GM21619 (cell line): ENCODE measurements at regions not wholly inside any gene's neighbourhood (a gene's known extent, or its start where the extent isn't known, plus 50 kb on each side); places are given as distances from the start of the nearest gene placed in this dataset.
"Not testable (repeated sequence)": the region's sequence is repeated elsewhere in the genome, so short reads cannot be mapped to it uniquely, and the experiment has no call there.

Experiments used
- ATAC-seq: cut with Tn5 transposase; IDR thresholded peaks from one replicate; pipeline ENCODE4 v1.9.1; 2021; ENCODE audit not compliant: unreplicated experiment

GRCh38 chr4:75194180-75194579, 261.3 kb downstream of the PARM1 start:
- ATAC-seq = no peak

DNA sequence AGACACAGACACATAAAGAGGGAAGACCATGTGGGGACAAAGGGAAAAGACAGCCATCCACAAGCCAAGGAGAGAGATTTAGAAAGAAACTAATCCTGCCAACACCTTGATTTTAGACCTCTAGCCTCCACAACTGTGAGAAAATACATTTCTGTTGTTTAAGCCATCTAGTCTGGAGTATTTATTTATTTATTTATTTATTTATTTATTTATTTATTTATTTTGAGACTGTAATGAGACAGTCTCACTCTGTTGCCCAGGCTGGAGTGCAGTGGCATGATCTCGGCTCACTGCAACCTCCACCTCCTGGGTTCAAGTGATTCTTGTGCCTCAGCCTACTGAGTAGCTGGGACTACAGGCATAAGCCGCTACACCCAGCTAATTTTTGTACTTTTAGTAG, 259.3 kb downstream of the PARM1 start:
- ATAC-seq = not testable (repeated sequence)

GRCh38 chr4:75189711-75190335, 256.9 kb downstream of the PARM1 start:
- no peak for ATAC-seq

- peak; percentile 91 for ATAC-seq
Observed at GRCh38 chr4:75180790-75181776, 248.2 kb downstream of the PARM1 start.

DNA sequence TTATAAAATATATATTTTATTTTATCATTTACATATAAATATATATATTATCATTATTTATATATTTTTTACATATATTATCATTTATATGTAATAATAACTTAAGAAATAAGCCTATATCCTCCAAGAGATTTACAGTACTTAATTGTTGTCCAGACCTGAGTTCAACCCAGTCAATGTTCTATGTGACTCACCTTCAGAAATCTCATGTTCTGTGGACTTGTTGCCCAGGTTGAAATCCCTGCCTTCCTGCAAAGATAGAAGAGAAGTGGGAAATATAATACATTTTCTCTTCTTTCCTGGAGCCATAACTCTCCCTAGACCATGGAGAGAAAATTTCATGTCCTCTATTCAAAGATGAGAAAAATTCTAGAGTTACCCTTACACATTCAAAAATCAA, 247.3 kb downstream of the PARM1 start:
- ATAC-seq = no peak

GRCh38 chr4:75179510-75179909, 246.6 kb downstream of the PARM1 start:
- no peak for ATAC-seq

- ATAC-seq = peak; percentile 96
Observed at GRCh38 chr4:75172551-75172950, 239.6 kb downstream of the PARM1 start.

DNA sequence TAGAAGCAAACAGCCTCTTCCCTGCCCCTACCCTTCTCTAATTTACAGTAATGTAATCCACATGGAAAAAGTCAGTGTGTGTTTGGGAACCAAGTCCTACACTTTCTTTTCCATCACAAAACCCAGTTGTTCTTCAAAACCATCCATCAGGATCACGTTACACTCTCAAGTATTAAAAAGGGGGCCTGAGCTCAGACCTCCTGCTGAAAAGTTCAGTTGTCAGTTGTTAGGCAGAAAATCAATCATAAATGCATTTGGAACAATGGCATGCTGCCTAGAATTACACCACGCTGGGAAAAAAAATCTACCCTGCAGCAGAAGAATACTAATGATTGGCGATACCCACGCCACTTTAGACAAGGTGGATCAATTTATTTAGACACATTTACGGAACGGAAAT, 236.5 kb downstream of the PARM1 start:
- no peak for ATAC-seq

- no peak for ATAC-seq
Observed at GRCh38 chr4:75169020-75169419, 236.1 kb downstream of the PARM1 start.

- no peak for ATAC-seq
Observed at GRCh38 chr4:75168548-75168947, 235.6 kb downstream of the PARM1 start.

DNA sequence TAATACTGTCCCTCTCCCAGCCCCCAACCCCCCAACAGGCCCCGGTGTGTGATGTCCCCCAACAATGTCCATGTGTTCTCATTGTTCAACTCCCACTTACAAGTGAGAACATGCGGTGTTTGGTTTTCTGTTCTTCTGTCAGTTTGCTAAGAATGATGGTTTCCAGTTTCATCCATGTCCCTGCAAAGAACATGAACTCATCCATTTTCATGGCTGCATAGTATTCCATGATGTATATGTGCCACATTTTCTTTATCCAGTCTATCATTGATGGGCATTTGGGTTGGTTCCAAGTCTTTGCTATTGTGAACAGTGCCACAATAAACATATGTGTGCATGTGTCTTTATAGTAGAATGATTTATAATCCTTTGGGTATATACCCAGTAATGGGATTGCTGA, 232.2 kb downstream of the PARM1 start:
- not testable (repeated sequence) for ATAC-seq

DNA sequence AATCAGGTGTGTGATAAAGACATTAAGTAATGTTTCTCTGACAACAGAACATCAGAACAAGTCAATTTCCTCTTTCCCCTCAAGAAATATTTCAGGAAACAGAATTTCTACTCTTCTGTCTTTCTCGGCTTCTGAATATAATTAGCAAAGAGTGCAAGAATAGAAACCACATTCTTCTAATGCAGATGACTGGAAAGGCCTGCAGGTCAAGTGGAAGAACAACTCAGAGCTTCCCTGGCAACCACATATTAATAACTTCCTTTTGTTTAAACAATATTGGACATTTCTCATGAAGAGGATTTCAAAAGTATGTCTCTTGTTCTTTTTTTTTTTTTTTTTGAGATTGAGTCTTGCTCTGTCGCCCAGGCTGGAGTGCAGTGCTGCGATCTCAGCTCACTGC, 225.5 kb downstream of the PARM1 start:
- no peak for ATAC-seq

DNA sequence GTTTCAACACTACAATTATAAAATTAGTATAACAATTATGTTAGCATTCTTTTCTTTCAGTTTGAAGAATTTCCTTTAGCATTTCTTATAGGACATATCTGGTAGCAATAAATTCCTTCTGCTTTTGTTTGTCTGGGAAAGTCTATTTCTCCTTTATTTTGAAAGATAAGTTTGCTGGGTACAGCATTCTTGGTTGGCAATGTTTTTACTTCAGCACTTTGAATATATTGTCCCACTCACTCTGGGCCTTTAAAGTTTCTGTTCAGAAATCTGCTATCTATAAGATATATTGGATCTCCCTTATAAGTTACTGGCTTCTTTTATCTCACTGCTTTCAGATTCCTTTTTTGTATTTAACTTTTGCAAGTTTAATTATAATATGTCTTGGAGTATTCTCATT, 222.1 kb downstream of the PARM1 start:
- ATAC-seq = no peak

DNA sequence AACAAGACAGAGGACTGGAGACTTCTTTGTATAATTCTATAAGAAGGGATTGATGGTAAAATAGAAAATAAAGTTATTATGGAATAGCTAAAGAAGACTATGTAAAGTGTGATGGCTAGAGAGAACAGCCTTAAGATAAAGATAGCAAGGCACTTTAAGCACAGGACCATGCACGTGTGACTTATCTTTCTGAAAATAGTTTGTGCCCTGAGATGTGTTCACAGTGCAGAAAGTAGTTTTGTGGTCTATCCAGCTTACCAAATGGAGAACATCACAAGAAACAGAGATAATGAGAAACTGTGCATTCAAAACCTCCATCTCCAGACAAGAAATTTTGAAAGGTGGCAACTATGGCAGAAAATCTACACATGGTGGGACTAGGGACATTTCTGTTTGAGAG, 213.3 kb downstream of the PARM1 start:
- ATAC-seq = no peak

DNA sequence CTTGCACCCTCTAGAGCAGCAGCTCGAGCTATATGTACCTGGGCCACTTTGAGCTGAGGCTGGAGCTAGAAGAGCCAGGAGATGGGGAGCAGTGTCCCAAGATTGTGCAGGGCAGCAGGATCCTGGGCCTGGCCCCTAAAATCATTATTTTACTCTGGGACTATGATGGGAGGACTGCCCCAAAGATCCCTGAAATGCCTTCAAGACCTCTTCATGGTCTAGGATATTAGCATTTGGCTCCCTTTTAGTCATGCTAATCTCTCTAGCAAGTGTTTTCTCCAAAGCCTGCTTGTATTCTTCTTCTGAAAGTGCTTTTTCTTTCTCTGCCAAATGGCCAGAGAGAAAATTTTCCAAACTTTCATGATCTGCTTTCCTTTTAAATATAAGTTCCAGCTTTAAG, 211.6 kb downstream of the PARM1 start:
- ATAC-seq = no peak

DNA sequence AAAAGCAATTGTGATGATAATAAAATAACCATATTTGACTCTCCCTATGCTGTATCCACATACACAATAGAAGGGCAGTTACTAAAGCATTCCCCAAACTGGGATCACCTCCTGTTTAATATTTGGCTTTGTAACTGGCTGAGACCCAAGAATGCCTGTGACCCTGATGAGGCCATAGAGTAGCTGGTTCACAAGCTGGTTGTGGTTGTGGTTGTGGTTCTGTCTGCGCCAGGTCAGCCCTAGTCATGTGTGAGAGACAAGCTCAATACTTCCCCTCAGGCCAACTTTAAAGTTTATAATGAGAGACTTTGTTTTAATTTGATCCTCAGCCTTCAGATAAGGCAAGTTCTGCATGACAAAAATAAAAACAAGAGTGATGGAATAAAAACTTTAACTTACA, 209.9 kb downstream of the PARM1 start:
- ATAC-seq = no peak

GRCh38 chr4:75142382-75142781, 209.5 kb downstream of the PARM1 start:
- ATAC-seq = no peak

GRCh38 chr4:75141162-75141561, 208.2 kb downstream of the PARM1 start:
- ATAC-seq = no peak

DNA sequence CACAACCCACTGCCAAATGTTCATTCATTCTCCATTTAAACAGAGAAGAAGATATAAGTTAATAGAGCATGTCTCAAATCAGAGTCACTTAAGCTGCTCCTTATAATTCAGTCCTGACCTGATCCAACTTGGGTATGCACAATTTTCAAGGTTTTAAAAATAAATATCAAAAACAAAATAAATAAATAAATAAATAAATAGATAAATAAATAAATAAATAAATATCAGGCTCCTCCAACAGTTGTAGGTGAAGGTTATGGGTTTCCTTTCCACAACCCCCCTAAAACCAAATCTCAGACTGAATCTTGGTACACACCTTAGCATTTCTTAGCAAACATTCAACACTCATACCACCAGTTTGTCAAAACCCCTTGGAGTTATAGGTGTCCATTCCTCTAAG, 204.4 kb downstream of the PARM1 start:
- no peak for ATAC-seq

- ATAC-seq = peak; percentile 85
Observed at GRCh38 chr4:75135068-75135825, 202.3 kb downstream of the PARM1 start.

GRCh38 chr4:75126870-75127269, 194.0 kb downstream of the PARM1 start:
- not testable (repeated sequence) for ATAC-seq

DNA sequence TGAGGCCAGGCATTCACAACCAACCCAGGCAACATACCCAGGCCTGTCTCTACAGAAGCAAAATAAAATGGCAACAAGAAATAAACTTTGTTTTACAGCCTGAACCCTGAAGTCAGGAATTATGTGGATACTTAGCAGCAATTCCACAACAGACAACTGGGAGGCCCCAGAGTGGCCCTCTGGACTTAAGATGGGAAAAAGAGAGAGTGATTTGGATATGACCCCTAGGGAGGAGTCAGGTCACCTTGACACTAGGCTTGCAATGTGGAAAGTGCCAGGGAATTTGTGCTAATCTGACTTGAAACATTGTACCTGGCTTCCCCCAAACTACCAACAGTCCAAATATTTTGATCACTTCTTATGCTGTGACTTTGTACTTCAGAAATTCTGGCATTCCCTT, 193.1 kb downstream of the PARM1 start:
- no peak for ATAC-seq
